Esophagus squamous epithelium (tissue), 4 donors: ENCODE measurements at regions not wholly inside any gene's neighbourhood (a gene's known extent, or its start where the extent isn't known, plus 50 kb on each side); places are given as distances from the start of the nearest gene placed in this dataset.

Experiments
- CTCF ChIP-seq, 6 experiments: fragments of 450-650 bp in 4 of 6; fragments of 200-600 bp in 2 of 6; sonication (generic) in 2 of 6; IDR thresholded peaks; one replicate each; pipeline ENCODE4 v1.5.1; 2016 to 2019; ENCODE audit warnings: antibody characterized with exemption in 6 of 6, mild to moderate bottlenecking in 4 of 6, moderate library complexity in 4 of 6
- POLR2A ChIP-seq, 4 donors: fragments of 450-650 bp; IDR thresholded peaks; one replicate each; pipeline ENCODE4 v1.6.1; 2017; ENCODE audit warnings: antibody characterized with exemption in 4 of 4, mild to moderate bottlenecking in 4 of 4, moderate library complexity in 3 of 4

DNA sequence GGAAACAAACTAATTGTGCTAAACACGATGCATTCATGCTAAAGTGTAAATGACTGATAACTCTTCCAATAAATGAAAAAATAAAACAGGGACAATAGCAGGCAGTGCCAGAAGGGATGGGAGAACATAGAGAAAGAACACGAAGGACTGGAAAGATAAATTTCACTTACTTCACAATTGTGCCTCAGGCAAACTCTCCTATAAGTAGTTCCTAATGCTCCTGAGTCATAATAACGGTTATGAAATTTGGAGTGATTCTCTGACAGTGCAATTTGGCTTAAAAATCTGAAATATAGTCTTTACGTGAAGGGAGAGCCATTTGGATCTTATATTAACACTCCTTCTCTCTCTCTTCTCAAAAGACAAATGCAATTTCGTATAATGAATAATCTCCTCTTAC is 2218.5 kb downstream of the MAT2B start:
- no peak for TF ChIP-seq CTCF (IDR thresholded peaks at IDR 0.05)
- TF ChIP-seq POLR2A (IDR thresholded peaks at IDR 0.05) = no peak
